IPS-NIHi7 (cell line): ENCODE measurements at regions not wholly inside any gene's neighbourhood (a gene's known extent, or its start where the extent isn't known, plus 50 kb on each side); places are given as distances from the start of the nearest gene placed in this dataset.

ENCODE experiments used
- DNase-seq: peaks from one replicate; pipeline ENCODE4 v3.0.0; 2012; ENCODE audit warnings: mixed read lengths; ENCODE audit errors: extremely low spot score

DNA sequence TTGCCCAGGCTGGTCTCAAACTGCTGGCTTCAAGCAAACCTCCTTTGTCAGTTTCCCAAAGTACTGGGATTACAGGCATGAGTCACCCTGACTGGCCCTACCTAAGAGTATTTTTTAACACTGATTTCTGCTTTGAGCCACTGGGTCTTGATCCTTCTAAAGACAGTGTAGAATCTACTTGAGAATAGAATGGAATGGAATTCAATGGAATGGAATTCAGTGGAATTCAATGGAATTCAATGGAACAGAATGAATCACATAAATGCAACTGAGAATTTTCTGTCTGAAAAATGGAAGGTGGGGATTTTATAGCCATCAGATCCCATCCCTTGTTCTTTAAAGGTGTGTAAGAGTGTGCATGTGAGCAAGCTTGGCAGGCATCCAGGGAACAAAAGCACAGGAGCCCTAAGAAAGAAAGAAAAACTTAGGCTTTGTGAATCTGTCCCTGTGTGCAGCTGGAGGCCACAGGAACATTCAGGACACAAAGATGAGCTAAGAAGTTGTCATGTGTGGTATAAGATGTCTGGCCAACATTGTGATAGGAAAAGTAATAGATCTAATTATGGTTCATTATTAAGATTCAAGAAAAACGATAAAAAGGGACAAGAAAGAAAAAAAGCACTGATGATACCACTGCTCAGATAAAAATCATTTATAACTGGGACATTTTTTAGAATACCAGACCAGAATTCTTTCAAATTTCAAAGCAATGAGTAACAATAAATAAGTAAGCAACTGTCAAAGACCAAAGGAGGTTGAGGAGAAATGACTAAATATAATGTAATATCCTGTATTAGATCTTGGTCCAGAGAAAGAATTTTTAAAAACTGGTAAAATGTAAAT lies 681.0 kb upstream of the GJE1 start:
- DNase-seq, result no peak

GRCh38 chr6:141451181-141451510 lies 681.6 kb upstream of the GJE1 start:
- no peak for DNase-seq

- DNase-seq, result no peak
Measured at GRCh38 chr6:141445928-141446628, 686.6 kb upstream of the GJE1 start.

DNA sequence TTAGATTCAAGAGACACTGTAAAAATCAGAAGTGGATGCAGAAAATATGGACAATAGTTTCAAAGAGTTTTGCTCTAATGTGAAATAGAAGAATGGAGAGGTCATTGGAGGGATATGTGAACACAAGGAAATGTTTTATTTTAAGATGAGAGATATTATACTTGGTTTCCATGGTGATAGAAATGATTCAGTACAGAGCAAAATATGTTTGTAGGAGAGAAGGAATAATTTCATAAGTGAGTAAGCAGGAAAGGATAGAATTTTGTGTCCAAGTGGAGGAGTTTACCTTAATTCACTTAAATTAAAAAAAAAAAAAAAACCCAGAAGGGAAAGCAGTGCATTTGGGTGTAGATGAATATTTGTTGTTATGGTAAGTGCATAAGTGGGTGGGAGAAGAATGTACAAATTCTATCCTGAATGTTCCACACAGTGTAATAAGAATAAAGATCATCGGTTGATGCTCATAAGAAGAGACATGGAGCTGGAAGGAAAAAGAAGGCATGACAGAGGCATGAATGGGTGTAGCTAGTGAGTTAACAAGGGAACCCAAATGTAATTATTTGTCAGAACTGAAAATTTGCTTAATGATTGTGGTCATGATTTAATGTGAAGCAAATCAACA lies 688.9 kb upstream of the GJE1 start:
- DNase-seq, result no peak

GRCh38 chr6:141443032-141443431 lies 689.7 kb upstream of the GJE1 start:
- DNase-seq, result no peak

DNA sequence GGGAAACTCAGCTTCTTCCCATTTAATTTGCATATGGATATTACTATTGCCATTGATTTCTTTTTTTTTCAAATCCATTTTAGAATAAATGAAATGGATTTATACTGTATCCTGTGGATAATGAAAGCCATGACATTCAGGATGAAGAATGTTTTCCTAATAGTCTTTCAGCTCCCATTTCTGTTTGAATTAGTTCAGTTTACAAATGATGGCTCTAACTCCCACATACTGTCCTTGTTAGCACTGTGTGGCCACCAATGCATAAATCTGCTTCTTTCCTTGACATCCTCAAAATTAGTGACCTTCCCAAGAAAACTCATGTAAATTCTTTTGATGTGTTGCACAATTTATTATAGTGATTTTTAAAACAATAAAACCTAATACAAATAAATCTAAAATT lies 693.2 kb upstream of the GJE1 start:
- DNase-seq, result no peak

GRCh38 chr6:141437685-141438084 lies 695.0 kb upstream of the GJE1 start:
- no peak for DNase-seq

DNA sequence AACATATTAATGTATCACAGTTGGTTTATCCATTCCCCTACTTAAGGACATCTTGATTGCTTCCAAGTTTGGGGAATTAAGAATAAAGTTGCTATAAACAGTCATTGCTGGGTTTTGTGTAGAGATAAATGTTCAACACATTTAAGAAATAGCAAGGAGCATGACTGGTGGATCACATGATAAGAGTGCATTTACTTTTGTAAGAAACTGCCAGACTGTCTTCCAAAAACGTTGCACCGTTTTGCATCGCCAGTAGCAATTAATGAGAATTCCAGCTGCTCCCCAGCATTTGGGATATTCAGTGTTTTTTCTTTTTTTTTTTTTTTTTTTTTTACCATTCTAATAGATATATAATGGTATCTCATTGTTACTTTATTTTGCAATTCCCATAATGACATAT lies 695.7 kb upstream of the GJE1 start:
- DNase-seq, result no peak

GRCh38 chr6:141426400-141426980 lies 706.2 kb upstream of the GJE1 start:
- DNase-seq, result peak; percentile 10

- no peak for DNase-seq
Measured at GRCh38 chr6:141421378-141421777, 711.3 kb upstream of the GJE1 start.

- DNase-seq, result no peak
Measured at GRCh38 chr6:141418076-141418475, 714.6 kb upstream of the GJE1 start.

DNA sequence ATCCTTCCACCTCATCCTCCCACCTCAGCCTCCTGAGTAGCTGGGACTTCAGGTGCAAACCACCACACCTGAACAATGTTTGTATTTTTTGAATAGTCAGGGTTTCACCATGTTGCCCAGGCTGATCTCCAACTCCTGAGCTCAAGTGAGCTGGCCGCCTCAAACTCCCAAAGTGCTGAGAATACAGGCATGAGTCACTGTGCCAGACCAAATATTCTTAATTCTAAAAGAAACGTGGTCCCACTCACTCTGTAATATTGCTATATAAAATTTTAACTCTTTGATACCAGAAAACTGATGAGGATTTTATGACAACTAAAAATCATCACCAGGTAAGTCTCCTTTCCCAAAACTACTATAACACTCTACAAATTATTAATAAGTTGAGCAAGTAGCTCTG lies 716.8 kb upstream of the GJE1 start:
- no peak for DNase-seq

DNA sequence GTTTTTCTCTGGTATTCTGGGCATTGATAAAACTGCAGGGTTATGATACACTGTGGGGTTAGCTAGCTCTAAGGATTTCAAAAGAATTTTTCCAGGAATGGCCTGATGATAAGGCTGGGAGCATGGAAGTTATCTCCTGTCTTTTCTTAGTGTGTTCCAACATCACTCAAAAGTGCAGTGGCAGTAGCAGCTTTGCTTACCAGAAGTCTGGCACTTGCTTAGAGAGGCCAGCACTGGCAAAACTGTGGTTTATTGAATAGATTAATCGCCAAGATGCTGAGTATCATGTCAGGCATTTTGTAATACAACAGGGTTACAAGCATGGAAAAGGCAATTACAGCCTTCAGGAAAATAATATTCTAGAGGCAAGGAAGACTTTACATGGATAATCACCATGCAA lies 719.5 kb upstream of the GJE1 start:
- no peak for DNase-seq

- DNase-seq, result no peak
Measured at GRCh38 chr6:141406761-141407160, 726.0 kb upstream of the GJE1 start.

- DNase-seq, result no peak
Measured at GRCh38 chr6:141403827-141404226, 728.9 kb upstream of the GJE1 start.

GRCh38 chr6:141403103-141403502 lies 729.6 kb upstream of the GJE1 start:
- DNase-seq, result no peak

- no peak for DNase-seq
Measured at GRCh38 chr6:141402489-141402888, 730.2 kb upstream of the GJE1 start.

DNA sequence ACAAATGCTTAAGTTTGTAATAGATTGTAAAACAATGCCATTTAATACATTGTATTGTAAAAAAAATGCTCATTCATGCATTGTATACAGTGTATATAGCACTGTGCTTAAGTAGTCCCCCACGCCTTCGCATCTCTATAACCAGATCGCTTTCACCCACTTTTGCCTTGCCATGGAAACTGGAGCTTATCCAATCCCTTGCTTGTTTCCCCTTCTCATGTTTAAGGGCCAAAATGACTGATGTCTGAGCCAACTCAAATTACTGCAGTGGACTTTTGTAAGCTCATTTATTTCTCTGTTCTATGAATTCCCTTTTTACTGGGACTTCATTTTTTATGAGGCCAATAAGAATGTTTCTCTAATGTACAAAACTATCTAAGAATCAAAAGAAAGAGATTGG lies 730.9 kb upstream of the GJE1 start:
- no peak for DNase-seq

DNA sequence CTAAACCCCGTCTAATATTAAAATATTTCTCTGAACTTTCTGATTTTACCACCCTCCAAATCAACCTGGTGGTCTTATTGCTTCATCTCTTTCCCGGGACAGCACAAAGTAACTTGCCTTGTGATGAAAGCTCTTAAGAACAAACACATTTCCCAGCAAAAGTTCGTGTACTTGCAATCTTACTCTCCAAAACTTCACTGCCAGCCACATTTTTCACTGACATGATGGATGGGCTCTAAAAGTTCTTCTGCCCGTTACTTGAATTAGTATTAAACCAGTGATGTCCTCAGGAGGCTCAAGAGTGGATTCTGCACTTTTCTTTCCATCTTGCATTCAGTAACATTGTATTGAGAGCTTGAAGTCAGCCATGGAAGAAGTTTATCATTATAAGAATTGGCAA lies 731.6 kb upstream of the GJE1 start:
- DNase-seq, result no peak

DNA sequence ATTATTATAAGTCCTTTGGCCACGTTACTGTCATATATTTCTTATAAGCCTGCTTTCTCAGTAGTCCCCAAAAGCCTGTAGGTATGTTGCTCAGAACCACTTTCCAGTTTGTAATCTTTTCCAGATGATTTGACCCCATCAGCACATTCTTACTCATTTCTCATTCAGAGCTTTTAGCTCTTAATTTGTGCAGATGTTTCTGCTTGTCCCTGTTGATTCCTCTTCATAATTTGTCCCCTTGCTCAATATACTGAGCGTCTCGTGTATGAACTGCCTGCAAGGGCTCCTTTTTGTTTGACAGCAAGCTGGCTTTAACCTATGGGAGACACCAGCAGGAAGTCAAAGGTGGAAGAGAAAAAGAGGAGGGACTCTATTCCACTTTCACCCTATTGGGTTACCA lies 733.8 kb upstream of the GJE1 start:
- DNase-seq, result no peak

- no peak for DNase-seq
Measured at GRCh38 chr6:141395443-141396008, 737.2 kb upstream of the GJE1 start.

GRCh38 chr6:141394565-141395051 lies 738.1 kb upstream of the GJE1 start:
- DNase-seq, result no peak
